GM04503 (cell line): ENCODE measurements at regions not wholly inside any gene's neighbourhood (a gene's known extent, or its start where the extent isn't known, plus 50 kb on each side); places are given as distances from the start of the nearest gene placed in this dataset.

Experiments
- DNase-seq: peaks from one replicate; pipeline ENCODE4 v3.0.0-alpha.2; 2012; ENCODE audit warnings: low read depth

- DNase-seq: no peak
Observed at GRCh38 chr2:237271698-237272652, 142.0 kb downstream of the COL6A3 start.
